H1 (cell line): ENCODE measurements at regions not wholly inside any gene's neighbourhood (a gene's known extent, or its start where the extent isn't known, plus 50 kb on each side); places are given as distances from the start of the nearest gene placed in this dataset.

Experiments used
- CHD1 ChIP-seq: IDR thresholded peaks from 2 replicates; pipeline ENCODE4 v1.6.1; 2012; ENCODE audit warnings: low read depth, low read length, improper control_type of control experiment
- CTCF ChIP-seq, 3 experiments: IDR thresholded peaks; 1 replicate in 2 of 3; 2 replicates in 1 of 3; pipeline versions ENCODE4 v1.5.1 to v1.6.1; 2011; ENCODE audit warnings: low read length in 3 of 3, mild to moderate bottlenecking in 3 of 3, inconsistent platforms in 2 of 3, low read depth in 1 of 3, moderate library complexity in 1 of 3; ENCODE audit not compliant: insufficient read depth in 1 of 3; ENCODE audit errors: control extremely low read depth in 1 of 3
- POLR2AphosphoS5 ChIP-seq: IDR thresholded peaks from 2 replicates; pipeline ENCODE4 v1.6.1; 2011; ENCODE audit warnings: low read depth, low read length
- POU5F1 ChIP-seq: IDR thresholded peaks from 2 replicates; pipeline ENCODE4 v1.6.1; 2011; ENCODE audit warnings: low read depth, mild to moderate bottlenecking, low read length, moderate library complexity
- SAP30 ChIP-seq: fragments of 300-600 bp; sonication (generic); IDR thresholded peaks from 2 replicates; pipeline ENCODE4 v1.7.1; 2012; ENCODE audit warnings: low read length, moderate library complexity, mild to moderate bottlenecking, inconsistent platforms; ENCODE audit not compliant: insufficient read depth, insufficient replicate concordance
- SIRT6 ChIP-seq: IDR thresholded peaks from one replicate; pipeline ENCODE4 v1.7.1; 2012; ENCODE audit warnings: low read length, inconsistent platforms
- SRF ChIP-seq: IDR thresholded peaks from 2 replicates; pipeline ENCODE4 v1.6.1; 2011; ENCODE audit warnings: mild to moderate bottlenecking, low read depth, low read length, moderate library complexity
- TEAD4 ChIP-seq: IDR thresholded peaks from 2 replicates; pipeline ENCODE4 v1.6.1; 2012; ENCODE audit warnings: low read depth, low read length, inconsistent platforms, mixed read lengths

- TF ChIP-seq POU5F1 (no peak), TEAD4 (no peak), SRF (no peak), CTCF (IDR thresholded peaks at IDR 0.05; ENCODE audit: control extremely low read depth in 1 of 3, insufficient read depth in 1 of 3, low read depth in 1 of 3, low read length in 3 of 3) (no peak), SAP30 (no peak), POLR2AphosphoS5 (no peak), CHD1 (no peak), SIRT6 (no peak)
Observed at GRCh38 chr4:97475621-97476020, 667.7 kb downstream of the STPG2 start (continued).
